ENCODE measurements at regions not wholly inside any gene's neighbourhood (a gene's known extent, or its start where the extent isn't known, plus 50 kb on each side); places are given as distances from the start of the nearest gene placed in this dataset.

DNA sequence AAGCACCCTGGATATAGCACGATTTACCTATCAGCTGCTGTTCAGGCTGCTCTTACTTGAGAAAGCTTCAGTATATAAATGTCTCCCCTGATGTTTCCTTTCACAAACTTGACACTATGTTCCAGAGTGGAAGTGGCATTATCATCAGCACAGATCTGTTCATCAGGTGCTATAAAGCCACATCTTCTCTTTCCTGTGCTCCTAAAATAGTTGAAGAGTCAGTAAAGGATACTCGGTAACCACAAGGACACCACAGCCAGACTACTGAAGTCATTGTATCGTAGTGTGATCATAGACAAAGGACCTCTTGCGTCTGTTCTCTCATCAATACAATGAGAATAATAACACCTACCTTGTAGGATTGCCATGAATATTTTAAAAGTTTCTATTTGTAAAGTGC lies 841.0 kb upstream of the CELF4 start:
- TF ChIP-seq YY1 (IDR thresholded peaks at IDR 0.05; ENCODE audit: insufficient read depth, insufficient read length) (no peak), ZNF274 (IDR thresholded peaks at IDR 0.05; ENCODE audit: low read depth, low read length) (no peak), SUZ12 (IDR thresholded peaks at IDR 0.05; ENCODE audit: extremely low read depth, insufficient read depth, insufficient read length) (no peak)

Data from NT2/D1 (cell line).